A549 (cell line): ENCODE measurements at regions not wholly inside any gene's neighbourhood (a gene's known extent, or its start where the extent isn't known, plus 50 kb on each side); places are given as distances from the start of the nearest gene placed in this dataset.

Experiments used
- ATAC-seq, 2 experiments: fragments of 200-7000 bp in 1 of 2; fragments of >200 bp in 1 of 2; cut with Nextera tagmentation in 1 of 2; cut with Tn5 transposase in 1 of 2; 3 replicates each; pipeline versions ENCODE4 v1.8.0 to v1.9.1; 2018 to 2020; ENCODE audit warnings: mild to moderate bottlenecking in 1 of 2, moderate library complexity in 1 of 2
- CTCF ChIA-PET: fragments of 300-600 bp; sonication (Branson Sonifier 250); formaldehyde crosslinking; extraction: SDS; loops from one replicate; lab custom pipeline; 2021; ENCODE audit warnings: antibody characterized with exemption, inconsistent platforms; lab: Yijun Ruan, JAX
- POLR2A ChIA-PET: fragments of 350-600 bp; formaldehyde crosslinking; extraction: SDS; loops from one replicate; lab custom pipeline; 2021; ENCODE audit warnings: antibody characterized with exemption, inconsistent platforms; lab: Yijun Ruan, JAX
- DNase-seq, 2 experiments: peaks; one replicate each; pipeline versions ENCODE4 v3.0.0 to v3.0.0-alpha.2; 2011 to 2016; ENCODE audit warnings: low read depth in 1 of 2, low spot score in 1 of 2
- FAIRE-seq: peaks from 2 replicates; lab custom pipeline; 2011; peaks lifted over from hg19 to GRCh38; lab: Jason Lieb, UNC
- H3K27ac ChIP-seq, 2 experiments: fragments of >200 bp; sonication (Bioruptor Twin); formaldehyde crosslinking; 3 replicates each; pipeline ENCODE4 v1.5.1; 2016 to 2017
- H3K4me1 ChIP-seq: fragments of >200 bp; sonication (Bioruptor Twin); formaldehyde crosslinking; 3 replicates; pipeline ENCODE4 v1.6.1; 2016
- H3K4me2 ChIP-seq: fragments of >200 bp; sonication (Bioruptor Twin); formaldehyde crosslinking; 3 replicates; pipeline ENCODE4 v1.6.1; 2016
- H3K4me3 ChIP-seq: fragments of >200 bp; sonication (Bioruptor Twin); formaldehyde crosslinking; 3 replicates; pipeline ENCODE4 v1.5.1; 2016
- H3K9me3 ChIP-seq: fragments of >200 bp; sonication (Bioruptor Twin); formaldehyde crosslinking; 3 replicates; pipeline ENCODE4 v1.6.1; 2016
- BCL3 ChIP-seq: fragments of >200 bp; sonication (Bioruptor Twin); formaldehyde crosslinking; IDR thresholded peaks from 3 replicates; pipeline ENCODE4 v1.6.1; 2016
- BHLHE40 ChIP-seq: IDR thresholded peaks from 2 replicates; pipeline ENCODE4 v1.6.1; 2012; ENCODE audit warnings: low read depth, low read length, inconsistent platforms
- CTCF ChIP-seq: fragments of >200 bp; sonication (Bioruptor Twin); formaldehyde crosslinking; IDR thresholded peaks from 3 replicates; pipeline ENCODE4 v1.5.1; 2016
- E2F6 ChIP-seq: IDR thresholded peaks from 2 replicates; pipeline ENCODE4 v1.6.1; 2012; ENCODE audit warnings: low read depth, borderline replicate concordance
- EHF ChIP-seq: fragments of 250-450 bp; sonication (Bioruptor Pico); IDR thresholded peaks from 2 replicates; pipeline ENCODE4 v1.5.0; 2020; ENCODE audit warnings: mild to moderate bottlenecking
- EP300 ChIP-seq, 2 experiments: fragments of >200 bp; sonication (Bioruptor Twin); formaldehyde crosslinking; IDR thresholded peaks; 2 replicates in 1 of 2; 3 replicates in 1 of 2; pipeline ENCODE4 v1.6.1; 2016 to 2017
- FOSL2 ChIP-seq, 2 experiments: fragments of 450-650 bp in 1 of 2; fragments of >200 bp in 1 of 2; sonication (Bioruptor Twin) in 1 of 2; formaldehyde crosslinking; IDR thresholded peaks; 2 replicates each; pipeline versions ENCODE4 v1.5.0 to v1.6.1; 2016 to 2020; ENCODE audit warnings: mild to moderate bottlenecking in 1 of 2, moderate library complexity in 1 of 2
- HDAC2 ChIP-seq: fragments of 200-600 bp; sonication (generic); IDR thresholded peaks from 2 replicates; pipeline ENCODE4 v1.6.1; 2016
- HOXB5 ChIP-seq: fragments of 250-450 bp; sonication (Bioruptor Pico); IDR thresholded peaks from 2 replicates; pipeline ENCODE4 v1.5.0; 2020; ENCODE audit warnings: mild to moderate bottlenecking, moderate library complexity
- JUNB ChIP-seq: fragments of >200 bp; sonication (Bioruptor Twin); formaldehyde crosslinking; IDR thresholded peaks from 2 replicates; pipeline ENCODE4 v1.6.1; 2016
- MAZ ChIP-seq: fragments of 150-350 bp; IDR thresholded peaks from 2 replicates; pipeline ENCODE4 v1.6.1; 2014; ENCODE audit warnings: antibody characterized with exemption, low read depth, low read length, borderline replicate concordance
- MYC ChIP-seq: IDR thresholded peaks from 2 replicates; pipeline ENCODE4 v1.6.1; 2012; ENCODE audit warnings: mild to moderate bottlenecking, inconsistent platforms, low read length, improper control_type of control experiment, borderline replicate concordance
- RARB ChIP-seq: fragments of 250-450 bp; sonication (Bioruptor Pico); IDR thresholded peaks from 2 replicates; pipeline ENCODE4 v1.8.0; 2021; ENCODE audit warnings: mild to moderate bottlenecking, moderate library complexity
- RNF2 ChIP-seq: fragments of 200-600 bp; sonication (generic); IDR thresholded peaks from 2 replicates; pipeline ENCODE4 v1.6.1; 2016; ENCODE audit warnings: low read depth, mild to moderate bottlenecking, antibody characterized with exemption, moderate library complexity, borderline replicate concordance
- SREBF2 ChIP-seq: fragments of 450-650 bp; IDR thresholded peaks from 2 replicates; pipeline ENCODE4 v1.6.1; 2014; ENCODE audit warnings: mild to moderate bottlenecking, moderate library complexity
- WGBS: methylation state at CpG from one replicate; pipeline ENCODE4 v1.1.6; 2017; ENCODE audit errors: missing lambda C conversion rate; 5-methylcytosine and 5-hydroxymethylcytosine counted together
- TF ChIP-seq, protein P1 (sequence below): fragments of 450-650 bp; IDR thresholded peaks from 2 replicates; pipeline ENCODE4 v1.6.1; 2014; ENCODE audit warnings: antibody characterized with exemption
- TF ChIP-seq, protein P2 (sequence below): fragments of 250-450 bp; sonication (Bioruptor Pico); IDR thresholded peaks from 2 replicates; pipeline ENCODE4 v1.5.0; 2021; ENCODE audit warnings: mild to moderate bottlenecking, moderate library complexity, borderline replicate concordance
- TF ChIP-seq, protein P3 (sequence below): IDR thresholded peaks from 2 replicates; pipeline ENCODE4 v1.6.1; 2012

DNA sequence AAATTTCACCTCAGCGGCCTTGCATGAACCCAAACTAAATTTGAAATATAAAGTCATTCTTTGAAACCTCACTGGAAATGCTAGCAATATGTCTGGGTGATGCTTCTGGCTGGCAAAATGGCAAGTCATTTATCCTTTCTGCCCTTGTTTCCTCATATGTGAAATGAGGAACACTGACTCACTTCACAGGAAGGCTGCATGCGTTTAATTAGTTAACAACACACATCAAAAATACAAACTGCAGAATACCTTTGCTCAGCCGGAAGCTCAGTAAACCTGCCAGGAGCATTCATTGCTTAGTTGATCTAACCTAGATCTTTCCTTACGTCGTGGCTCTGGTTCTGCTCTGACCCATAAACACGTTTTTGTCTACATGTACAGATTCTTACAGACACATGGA lies 214.2 kb upstream of the ACVR2A start:
- Histone ChIP-seq H3K4me3 (no peak overlapping the region), H3K9me3 (no peaks in the 10 kb centered on the region), H3K4me2 (no peak overlapping the region), H3K4me1 (no peaks in the 10 kb centered on the region), H3K27ac (no peak overlapping the region)
- CTCF ChIA-PET: no interaction called here
- no peak for TF ChIP-seq EP300 (IDR thresholded peaks at IDR 0.05)
- TF ChIP-seq MYC: no peak
- TF ChIP-seq, protein P1, sequence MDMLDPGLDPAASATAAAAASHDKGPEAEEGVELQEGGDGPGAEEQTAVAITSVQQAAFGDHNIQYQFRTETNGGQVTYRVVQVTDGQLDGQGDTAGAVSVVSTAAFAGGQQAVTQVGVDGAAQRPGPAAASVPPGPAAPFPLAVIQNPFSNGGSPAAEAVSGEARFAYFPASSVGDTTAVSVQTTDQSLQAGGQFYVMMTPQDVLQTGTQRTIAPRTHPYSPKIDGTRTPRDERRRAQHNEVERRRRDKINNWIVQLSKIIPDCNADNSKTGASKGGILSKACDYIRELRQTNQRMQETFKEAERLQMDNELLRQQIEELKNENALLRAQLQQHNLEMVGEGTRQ: no peak
- no peak for TF ChIP-seq MAZ
- TF ChIP-seq HOXB5 (CRISPR knock-in tag): no peak
- no peak for TF ChIP-seq FOSL2 (IDR thresholded peaks at IDR 0.05)
- TF ChIP-seq FOSL2 (CRISPR knock-in tag; IDR thresholded peaks at IDR 0.05): no peak
- TF ChIP-seq CTCF: no peak
- TF ChIP-seq, protein P2, sequence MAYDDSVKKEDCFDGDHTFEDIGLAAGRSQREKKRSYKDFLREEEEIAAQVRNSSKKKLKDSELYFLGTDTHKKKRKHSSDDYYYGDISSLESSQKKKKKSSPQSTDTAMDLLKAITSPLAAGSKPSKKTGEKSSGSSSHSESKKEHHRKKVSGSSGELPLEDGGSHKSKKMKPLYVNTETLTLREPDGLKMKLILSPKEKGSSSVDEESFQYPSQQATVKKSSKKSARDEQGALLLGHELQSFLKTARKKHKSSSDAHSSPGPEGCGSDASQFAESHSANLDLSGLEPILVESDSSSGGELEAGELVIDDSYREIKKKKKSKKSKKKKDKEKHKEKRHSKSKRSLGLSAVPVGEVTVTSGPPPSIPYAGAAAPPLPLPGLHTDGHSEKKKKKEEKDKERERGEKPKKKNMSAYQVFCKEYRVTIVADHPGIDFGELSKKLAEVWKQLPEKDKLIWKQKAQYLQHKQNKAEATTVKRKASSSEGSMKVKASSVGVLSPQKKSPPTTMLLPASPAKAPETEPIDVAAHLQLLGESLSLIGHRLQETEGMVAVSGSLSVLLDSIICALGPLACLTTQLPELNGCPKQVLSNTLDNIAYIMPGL: no peak
- no peak for FAIRE-seq
- POLR2A ChIA-PET: no interaction called here
- 23% methylated on average over 6 of the region's 6 CpGs for WGBS
- ATAC-seq: no peak
- DNase-seq: no peak

GRCh38 chr2:147628971-147629421 lies 215.8 kb upstream of the ACVR2A start:
- H3K4me3 ChIP-seq: no peak overlapping the region
- ChIA-PET CTCF (no interaction called here), POLR2A (no interaction called here)
- no peak for FAIRE-seq
- ATAC-seq: no peak
- no peaks in the 10 kb centered on the region for H3K4me1 ChIP-seq
- 2% methylated on average over 1 of the region's 1 CpG for WGBS
- H3K4me2 ChIP-seq: no peak overlapping the region
- H3K9me3 ChIP-seq: no peaks in the 10 kb centered on the region
- H3K27ac ChIP-seq: no peak overlapping the region
- no peak for DNase-seq
- TF ChIP-seq HDAC2 (no peak), SREBF2 (no peak), RNF2 (no peak), HOXB5 (CRISPR knock-in tag) (no peak), EHF (no peak), E2F6 (no peak), RARB (CRISPR knock-in tag) (no peak), CTCF (no peak), JUNB (no peak), BCL3 (no peak), FOSL2 (IDR thresholded peaks at IDR 0.05) (no peak), FOSL2 (CRISPR knock-in tag; IDR thresholded peaks at IDR 0.05) (no peak), BHLHE40 (no peak)
- TF ChIP-seq, protein P3, sequence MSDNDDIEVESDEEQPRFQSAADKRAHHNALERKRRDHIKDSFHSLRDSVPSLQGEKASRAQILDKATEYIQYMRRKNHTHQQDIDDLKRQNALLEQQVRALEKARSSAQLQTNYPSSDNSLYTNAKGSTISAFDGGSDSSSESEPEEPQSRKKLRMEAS: no peak
